CD14-positive monocyte (primary cell): ENCODE measurements at regions not wholly inside any gene's neighbourhood (a gene's known extent, or its start where the extent isn't known, plus 50 kb on each side); places are given as distances from the start of the nearest gene placed in this dataset.
A peak's percentile ranks its signal among the peaks of the same experiment; 100 is the strongest.

Source experiments
- DNase-seq, 3 donors: peaks; one replicate each; pipeline ENCODE4 v3.0.0-alpha.2; 2011 to 2022
- H2AFZ ChIP-seq: 2 replicates; pipeline ENCODE4 v1.6.0; 2012; ENCODE audit warnings: mild to moderate bottlenecking, low read depth, low read length, inconsistent platforms; ENCODE audit not compliant: insufficient read depth, poor library complexity, severe bottlenecking
- H3K27ac ChIP-seq, 2 donors: 1 replicate in 1 of 2; 2 replicates in 1 of 2; pipeline ENCODE4 v1.5.1; 2012 to 2013; ENCODE audit warnings: low read length in 2 of 2, control low read depth in 1 of 2, inconsistent platforms in 1 of 2, low read depth in 1 of 2, mild to moderate bottlenecking in 1 of 2
- H3K27me3 ChIP-seq, 2 donors: one replicate each; pipeline versions ENCODE4 v1.6.0 to v1.6.1; 2011 to 2013; ENCODE audit warnings: low read length in 2 of 2; ENCODE audit not compliant: control insufficient read depth in 2 of 2, insufficient read depth in 2 of 2
- H3K36me3 ChIP-seq, 2 donors: replicated peaks in 1 of 2; 1 replicate in 1 of 2; 2 replicates in 1 of 2; pipeline versions ENCODE4 v1.5.1 to v1.6.1; 2012 to 2013; ENCODE audit warnings: low read length in 2 of 2, control low read depth in 1 of 2, inconsistent platforms in 1 of 2, mild to moderate bottlenecking in 1 of 2; ENCODE audit not compliant: insufficient read depth in 2 of 2, control insufficient read depth in 1 of 2
- H3K4me1 ChIP-seq, 2 donors: 1 replicate in 1 of 2; 2 replicates in 1 of 2; pipeline versions ENCODE4 v1.5.1 to v1.6.1; 2012 to 2013; ENCODE audit warnings: low read length in 2 of 2, control low read depth in 1 of 2, inconsistent platforms in 1 of 2, mild to moderate bottlenecking in 1 of 2, moderate library complexity in 1 of 2; ENCODE audit not compliant: insufficient read depth in 2 of 2, control insufficient read depth in 1 of 2
- H3K4me2 ChIP-seq: replicated peaks from 2 replicates; pipeline ENCODE3; 2012; ENCODE audit warnings: low read length, moderate library complexity, mild to moderate bottlenecking; ENCODE audit not compliant: poor library complexity, severe bottlenecking; ENCODE audit errors: extremely low read depth
- H3K4me3 ChIP-seq, 3 experiments: fragments of 200-600 bp in 1 of 3; sonication (generic) in 1 of 3; replicated peaks in 1 of 3; 1 replicate in 2 of 3; 2 replicates in 1 of 3; pipeline ENCODE4 v1.5.1; 2011 to 2013; ENCODE audit warnings: low read length in 3 of 3, mild to moderate bottlenecking in 3 of 3, control low read depth in 2 of 3, low read depth in 2 of 3, inconsistent platforms in 1 of 3, moderate library complexity in 1 of 3
- H3K79me2 ChIP-seq: 2 replicates; pipeline ENCODE4 v1.6.0; 2012; ENCODE audit warnings: mild to moderate bottlenecking, control low read depth, inconsistent platforms, low read length, moderate library complexity; ENCODE audit not compliant: insufficient read depth
- H3K9ac ChIP-seq: 2 replicates; pipeline ENCODE4 v1.6.0; 2017; ENCODE audit warnings: low read length, mild to moderate bottlenecking; ENCODE audit not compliant: insufficient read depth, poor library complexity, severe bottlenecking
- H3K9me3 ChIP-seq, 2 donors: replicated peaks in 1 of 2; 1 replicate in 1 of 2; 2 replicates in 1 of 2; pipeline versions ENCODE4 v1.5.1 to v1.6.1; 2012 to 2013; ENCODE audit warnings: low read length in 2 of 2, control low read depth in 1 of 2; ENCODE audit not compliant: control insufficient read depth in 1 of 2, insufficient read depth in 1 of 2
- H4K20me1 ChIP-seq: 2 replicates; pipeline ENCODE4 v1.6.0; 2012; ENCODE audit warnings: mild to moderate bottlenecking, low read length, control low read depth, moderate library complexity; ENCODE audit not compliant: insufficient read depth
- H3K27ac Mint-ChIP-seq, 7 donors: one replicate each; pipeline ENCODE4 v1.8.0; 2020; ENCODE audit warnings: mild to moderate bottlenecking in 7 of 7, mixed read lengths in 7 of 7, moderate library complexity in 6 of 7, inconsistent platforms in 2 of 7
- H3K27me3 Mint-ChIP-seq, 3 donors: one replicate each; pipeline ENCODE4 v1.8.0; 2021 to 2022; ENCODE audit warnings: low read depth in 3 of 3, mild to moderate bottlenecking in 3 of 3, mixed read lengths in 3 of 3, moderate library complexity in 3 of 3, inconsistent platforms in 1 of 3
- H3K36me3 Mint-ChIP-seq, 2 donors: one replicate each; pipeline ENCODE4 v1.8.0; 2020; ENCODE audit warnings: mixed read lengths in 2 of 2, inconsistent platforms in 1 of 2, mild to moderate bottlenecking in 1 of 2
- H3K4me1 Mint-ChIP-seq: one replicate; pipeline ENCODE4 v1.8.0; 2020; ENCODE audit warnings: mild to moderate bottlenecking, mixed read lengths
- H3K4me3 Mint-ChIP-seq, 2 donors: one replicate each; pipeline ENCODE4 v1.8.0; 2020; ENCODE audit warnings: mild to moderate bottlenecking in 2 of 2, mixed read lengths in 2 of 2, moderate library complexity in 1 of 2
- H3K9me3 Mint-ChIP-seq, 7 donors: one replicate each; pipeline ENCODE4 v1.8.0; 2020 to 2022; ENCODE audit warnings: mixed read lengths in 7 of 7, mild to moderate bottlenecking in 6 of 7, moderate library complexity in 6 of 7, inconsistent platforms in 2 of 7
- WGBS: methylation state at CpG from one replicate; pipeline ENCODE4 v1.1.5; 2013; ENCODE audit warnings: missing lambda C conversion rate; ENCODE audit not compliant: insufficient coverage; 5-methylcytosine and 5-hydroxymethylcytosine counted together
- intact Hi-C, 2 donors: fragments of 100-400 bp; cut with micrococcal nuclease; formaldehyde crosslinking; loops; one replicate each; pipeline versions ENCODE4 v1.15.0 to v1.15.1; 2023
- TF ChIP-seq, protein P1 (sequence below): fragments of 200-600 bp; IDR thresholded peaks from one replicate; pipeline ENCODE4 v1.8.0; 2022; ENCODE audit warnings: antibody characterized with exemption, mild to moderate bottlenecking

GRCh38 chr10:130660266-130660665 lies 524.1 kb downstream of the GLRX3 start:
- H3K36me3 Mint-ChIP-seq: no peaks in the 10 kb centered on the region
- Histone ChIP-seq H3K9ac (no peak overlapping the region), H3K4me3 (no peak overlapping the region), H3K36me3 (no peaks in the 10 kb centered on the region), H4K20me1 (no peaks in the 10 kb centered on the region), H3K27ac (no peak overlapping the region), H3K79me2 (no peaks in the 10 kb centered on the region), H2AFZ (no peak overlapping the region), H3K27me3 (no peaks in the 10 kb centered on the region), H3K9me3 (no peaks in the 10 kb centered on the region), H3K4me2 (no peak overlapping the region), H3K4me1 (no peaks in the 10 kb centered on the region)
- intact Hi-C loops: no loop called here
- H3K27ac Mint-ChIP-seq: no peak overlapping the region
- TF ChIP-seq, protein P1, sequence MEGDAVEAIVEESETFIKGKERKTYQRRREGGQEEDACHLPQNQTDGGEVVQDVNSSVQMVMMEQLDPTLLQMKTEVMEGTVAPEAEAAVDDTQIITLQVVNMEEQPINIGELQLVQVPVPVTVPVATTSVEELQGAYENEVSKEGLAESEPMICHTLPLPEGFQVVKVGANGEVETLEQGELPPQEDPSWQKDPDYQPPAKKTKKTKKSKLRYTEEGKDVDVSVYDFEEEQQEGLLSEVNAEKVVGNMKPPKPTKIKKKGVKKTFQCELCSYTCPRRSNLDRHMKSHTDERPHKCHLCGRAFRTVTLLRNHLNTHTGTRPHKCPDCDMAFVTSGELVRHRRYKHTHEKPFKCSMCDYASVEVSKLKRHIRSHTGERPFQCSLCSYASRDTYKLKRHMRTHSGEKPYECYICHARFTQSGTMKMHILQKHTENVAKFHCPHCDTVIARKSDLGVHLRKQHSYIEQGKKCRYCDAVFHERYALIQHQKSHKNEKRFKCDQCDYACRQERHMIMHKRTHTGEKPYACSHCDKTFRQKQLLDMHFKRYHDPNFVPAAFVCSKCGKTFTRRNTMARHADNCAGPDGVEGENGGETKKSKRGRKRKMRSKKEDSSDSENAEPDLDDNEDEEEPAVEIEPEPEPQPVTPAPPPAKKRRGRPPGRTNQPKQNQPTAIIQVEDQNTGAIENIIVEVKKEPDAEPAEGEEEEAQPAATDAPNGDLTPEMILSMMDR: no peak
- no peak for DNase-seq
- peaks cover 0 to 8% (median 0%) of the 10 kb centered on the region in 7 donors for H3K9me3 Mint-ChIP-seq
- H3K27me3 Mint-ChIP-seq: peaks cover 0 to 6% (median 0%) of the 10 kb centered on the region in 3 donors
- WGBS: 91% methylated on average over 3 of the region's 3 CpGs
- H3K4me3 Mint-ChIP-seq: no peak overlapping the region
- H3K4me1 Mint-ChIP-seq: peaks cover 2% of the 10 kb centered on the region

GRCh38 chr10:130661419-130661818 lies 525.2 kb downstream of the GLRX3 start:
- Histone ChIP-seq H3K27ac (no peak overlapping the region), H3K79me2 (no peaks in the 10 kb centered on the region), H4K20me1 (no peaks in the 10 kb centered on the region), H3K4me1 (no peaks in the 10 kb centered on the region), H3K36me3 (no peaks in the 10 kb centered on the region), H2AFZ (no peak overlapping the region), H3K4me2 (no peak overlapping the region), H3K27me3 (no peaks in the 10 kb centered on the region), H3K4me3 (no peak overlapping the region), H3K9ac (no peak overlapping the region), H3K9me3 (no peaks in the 10 kb centered on the region)
- Mint-ChIP-seq H3K4me3 (no peak overlapping the region), H3K27me3 (peaks cover 0 to 6% (median 0%) of the 10 kb centered on the region in 3 donors), H3K36me3 (no peaks in the 10 kb centered on the region), H3K9me3 (peaks cover 0 to 8% (median 4%) of the 10 kb centered on the region in 7 donors), H3K27ac (peak overlapping the region in 1 of 7 donors; percentile 30), H3K4me1 (peaks cover 1% of the 10 kb centered on the region)
- no peak for DNase-seq
- WGBS: 93% methylated on average over 4 of the region's 7 CpGs
- TF ChIP-seq, protein P1: no peak
- intact Hi-C loops: no loop called here
